ENCODE measurements at regions not wholly inside any gene's neighbourhood (a gene's known extent, or its start where the extent isn't known, plus 50 kb on each side); places are given as distances from the start of the nearest gene placed in this dataset.

- TF ChIP-seq, protein P1, sequence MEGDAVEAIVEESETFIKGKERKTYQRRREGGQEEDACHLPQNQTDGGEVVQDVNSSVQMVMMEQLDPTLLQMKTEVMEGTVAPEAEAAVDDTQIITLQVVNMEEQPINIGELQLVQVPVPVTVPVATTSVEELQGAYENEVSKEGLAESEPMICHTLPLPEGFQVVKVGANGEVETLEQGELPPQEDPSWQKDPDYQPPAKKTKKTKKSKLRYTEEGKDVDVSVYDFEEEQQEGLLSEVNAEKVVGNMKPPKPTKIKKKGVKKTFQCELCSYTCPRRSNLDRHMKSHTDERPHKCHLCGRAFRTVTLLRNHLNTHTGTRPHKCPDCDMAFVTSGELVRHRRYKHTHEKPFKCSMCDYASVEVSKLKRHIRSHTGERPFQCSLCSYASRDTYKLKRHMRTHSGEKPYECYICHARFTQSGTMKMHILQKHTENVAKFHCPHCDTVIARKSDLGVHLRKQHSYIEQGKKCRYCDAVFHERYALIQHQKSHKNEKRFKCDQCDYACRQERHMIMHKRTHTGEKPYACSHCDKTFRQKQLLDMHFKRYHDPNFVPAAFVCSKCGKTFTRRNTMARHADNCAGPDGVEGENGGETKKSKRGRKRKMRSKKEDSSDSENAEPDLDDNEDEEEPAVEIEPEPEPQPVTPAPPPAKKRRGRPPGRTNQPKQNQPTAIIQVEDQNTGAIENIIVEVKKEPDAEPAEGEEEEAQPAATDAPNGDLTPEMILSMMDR (IDR thresholded peaks at IDR 0.05) = no peak
- TF ChIP-seq POLR2A (IDR thresholded peaks at IDR 0.05) = no peak
These were observed 92.8 kb downstream of the FASLG start for GRCh38 chr1:172751683-172752082.

Data from uterus (tissue), 2 donors.